DND-41 (cell line): ENCODE measurements at regions not wholly inside any gene's neighbourhood (a gene's known extent, or its start where the extent isn't known, plus 50 kb on each side); places are given as distances from the start of the nearest gene placed in this dataset.

ENCODE experiments used
- EZH2 ChIP-seq: IDR thresholded peaks from 3 replicates; pipeline ENCODE4 v1.6.1; 2012; ENCODE audit warnings: borderline replicate concordance, low read depth, mild to moderate bottlenecking, moderate library complexity, low read length, inconsistent platforms; ENCODE audit not compliant: severe bottlenecking
- TF ChIP-seq, protein P1 (sequence below): IDR thresholded peaks from 2 replicates; pipeline ENCODE4 v1.5.1; 2012; ENCODE audit warnings: borderline replicate concordance, low read length, moderate library complexity, mild to moderate bottlenecking; ENCODE audit not compliant: poor library complexity, severe bottlenecking; ENCODE audit errors: extremely low read depth

DNA sequence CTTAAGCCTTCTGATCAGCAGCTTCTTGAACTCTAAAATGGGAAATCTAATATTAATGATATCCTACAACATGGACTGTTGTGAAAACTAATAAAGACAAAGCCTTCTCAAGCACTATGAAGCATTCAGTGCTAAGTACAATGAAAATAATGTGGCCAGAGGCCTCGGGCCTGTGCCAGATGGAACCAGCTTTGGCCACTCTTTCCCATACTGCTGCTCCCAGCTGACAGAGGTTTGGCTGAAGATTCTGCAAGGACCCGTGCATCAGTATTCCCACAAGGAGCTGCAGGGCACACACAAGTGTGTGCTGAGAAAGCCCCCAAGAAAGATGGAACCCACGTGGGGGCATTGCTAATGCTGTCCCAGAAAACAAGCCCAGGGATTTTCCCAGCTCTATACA is 60.5 kb upstream of the RPL34 start:
- TF ChIP-seq EZH2: no peak
- TF ChIP-seq, protein P1, sequence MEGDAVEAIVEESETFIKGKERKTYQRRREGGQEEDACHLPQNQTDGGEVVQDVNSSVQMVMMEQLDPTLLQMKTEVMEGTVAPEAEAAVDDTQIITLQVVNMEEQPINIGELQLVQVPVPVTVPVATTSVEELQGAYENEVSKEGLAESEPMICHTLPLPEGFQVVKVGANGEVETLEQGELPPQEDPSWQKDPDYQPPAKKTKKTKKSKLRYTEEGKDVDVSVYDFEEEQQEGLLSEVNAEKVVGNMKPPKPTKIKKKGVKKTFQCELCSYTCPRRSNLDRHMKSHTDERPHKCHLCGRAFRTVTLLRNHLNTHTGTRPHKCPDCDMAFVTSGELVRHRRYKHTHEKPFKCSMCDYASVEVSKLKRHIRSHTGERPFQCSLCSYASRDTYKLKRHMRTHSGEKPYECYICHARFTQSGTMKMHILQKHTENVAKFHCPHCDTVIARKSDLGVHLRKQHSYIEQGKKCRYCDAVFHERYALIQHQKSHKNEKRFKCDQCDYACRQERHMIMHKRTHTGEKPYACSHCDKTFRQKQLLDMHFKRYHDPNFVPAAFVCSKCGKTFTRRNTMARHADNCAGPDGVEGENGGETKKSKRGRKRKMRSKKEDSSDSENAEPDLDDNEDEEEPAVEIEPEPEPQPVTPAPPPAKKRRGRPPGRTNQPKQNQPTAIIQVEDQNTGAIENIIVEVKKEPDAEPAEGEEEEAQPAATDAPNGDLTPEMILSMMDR: no peak
